ENCODE measurements at regions not wholly inside any gene's neighbourhood (a gene's known extent, or its start where the extent isn't known, plus 50 kb on each side); places are given as distances from the start of the nearest gene placed in this dataset.

- Histone ChIP-seq H3K36me3 (no peaks in the 10 kb centered on the region), H3K9me3 (no peaks in the 10 kb centered on the region), H3K27ac (no peak overlapping the region), H3K4me1 (peaks cover 3 to 17% (median 5%) of the 10 kb centered on the region in 4 donors), H3K27me3 (no peaks in the 10 kb centered on the region), H3K4me3 (no peak overlapping the region)
- ATAC-seq (ENCODE audit: low FRiP score in 2 of 2) (no peak), DNase-seq (no peak)
- TF ChIP-seq EP300 (IDR thresholded peaks at IDR 0.05), result no peak
- TF ChIP-seq POLR2AphosphoS5 (IDR thresholded peaks at IDR 0.05), result no peak
- TF ChIP-seq POLR2A (IDR thresholded peaks at IDR 0.05), result no peak
- no peak for TF ChIP-seq CTCF (IDR thresholded peaks at IDR 0.05)
Measured at GRCh38 chr1:91589437-91589836, 88.8 kb downstream of the CDC7 start.

- no peak for TF ChIP-seq EP300 (IDR thresholded peaks at IDR 0.05)
- TF ChIP-seq POLR2A (IDR thresholded peaks at IDR 0.05), result no peak
- no peak for TF ChIP-seq CTCF (IDR thresholded peaks at IDR 0.05)
- TF ChIP-seq POLR2AphosphoS5 (IDR thresholded peaks at IDR 0.05), result no peak
- H3K4me1 ChIP-seq, result peaks cover 0 to 3% (median 0%) of the 10 kb centered on the region in 4 donors
Measured at GRCh38 chr1:91591175-91591974, 90.7 kb downstream of the CDC7 start.

GRCh38 chr1:91592716-91593477, 92.2 kb downstream of the CDC7 start:
- Histone ChIP-seq H3K36me3 (no peaks in the 10 kb centered on the region), H3K4me3 (no peak overlapping the region), H3K27ac (no peak overlapping the region), H3K9me3 (no peaks in the 10 kb centered on the region), H3K4me1 (peaks cover 0 to 3% (median 0%) of the 10 kb centered on the region in 4 donors), H3K27me3 (no peaks in the 10 kb centered on the region)
- no peak for TF ChIP-seq POLR2AphosphoS5 (IDR thresholded peaks at IDR 0.05)
- no peak for TF ChIP-seq EP300 (IDR thresholded peaks at IDR 0.05)
- no peak for DNase-seq
- WGBS, 2 donors, result 84 to 100% methylated on average over 4 to 5 of the region's 5 CpGs
- ATAC-seq (ENCODE audit: low FRiP score in 2 of 2), result no peak

More at GRCh38 chr1:91591175-91591974, 90.7 kb downstream of the CDC7 start:
- no peak for DNase-seq
- Histone ChIP-seq H3K4me3 (no peak overlapping the region), H3K9me3 (no peaks in the 10 kb centered on the region), H3K27ac (no peak overlapping the region), H3K27me3 (no peaks in the 10 kb centered on the region), H3K36me3 (no peaks in the 10 kb centered on the region)
- ATAC-seq (ENCODE audit: low FRiP score in 2 of 2), result no peak
- 66 to 67% methylated on average over 13 of the region's 13 CpGs for WGBS, 2 donors

- TF ChIP-seq POLR2A (IDR thresholded peaks at IDR 0.05), result no peak
- TF ChIP-seq EP300 (IDR thresholded peaks at IDR 0.05), result no peak
- no peak for TF ChIP-seq CTCF (IDR thresholded peaks at IDR 0.05)
- no peak for TF ChIP-seq POLR2AphosphoS5 (IDR thresholded peaks at IDR 0.05)
- H3K36me3 ChIP-seq, result no peaks in the 10 kb centered on the region
- WGBS, 2 donors, result 86 to 94% methylated on average over 11 of the region's 11 CpGs
- no peaks in the 10 kb centered on the region for H3K9me3 ChIP-seq
- H3K4me3 ChIP-seq, result no peak overlapping the region
- DNase-seq, result no peak
- no peak overlapping the region for H3K27ac ChIP-seq
- ATAC-seq (ENCODE audit: low FRiP score in 2 of 2), result no peak
- H3K4me1 ChIP-seq, result no peaks in the 10 kb centered on the region
- H3K27me3 ChIP-seq, result no peaks in the 10 kb centered on the region
Measured at GRCh38 chr1:91594383-91595055, 93.9 kb downstream of the CDC7 start.

- ATAC-seq (ENCODE audit: low FRiP score in 2 of 2), result peak in 1 of 2 donors; percentile 59
- H3K4me3 ChIP-seq, result no peak overlapping the region
- TF ChIP-seq EP300 (IDR thresholded peaks at IDR 0.05) (no peak), POLR2AphosphoS5 (IDR thresholded peaks at IDR 0.05) (no peak), POLR2A (IDR thresholded peaks at IDR 0.05) (no peak), CTCF (IDR thresholded peaks at IDR 0.05) (no peak)
- no peak overlapping the region for H3K27ac ChIP-seq
- no peaks in the 10 kb centered on the region for H3K27me3 ChIP-seq
- H3K9me3 ChIP-seq, result no peaks in the 10 kb centered on the region
- WGBS, 2 donors, result 34 to 87% methylated on average over 1 of the region's 1 CpG
- H3K36me3 ChIP-seq, result no peaks in the 10 kb centered on the region
- H3K4me1 ChIP-seq, result no peaks in the 10 kb centered on the region
- no peak for DNase-seq
Measured at GRCh38 chr1:91596474-91596873, 95.8 kb downstream of the CDC7 start.

All from upper lobe of left lung (tissue), 6 donors.